ENCODE measurements at regions not wholly inside any gene's neighbourhood (a gene's known extent, or its start where the extent isn't known, plus 50 kb on each side); places are given as distances from the start of the nearest gene placed in this dataset.
A peak's percentile ranks its signal among the peaks of the same experiment; 100 is the strongest.

GRCh38 chr6:139639507-139639906 lies 265.1 kb upstream of the CITED2 start:
- 95% methylated on average over 5 of the region's 5 CpGs for WGBS

GRCh38 chr6:139638179-139638941 lies 263.9 kb upstream of the CITED2 start:
- WGBS = 79% methylated on average over 5 of the region's 5 CpGs
- H3K4me1 ChIP-seq = peaks cover 7% of the 10 kb centered on the region
- H3K36me3 ChIP-seq = no peaks in the 10 kb centered on the region

More at GRCh38 chr6:139639507-139639906, 265.1 kb upstream of the CITED2 start:
- Histone ChIP-seq H3K4me1 (peaks cover 7% of the 10 kb centered on the region), H3K36me3 (no peaks in the 10 kb centered on the region), H3K4me3 (no peak overlapping the region), H3K9me3 (no peaks in the 10 kb centered on the region), H3K27ac (no peak overlapping the region), H3K27me3 (no peaks in the 10 kb centered on the region)
- DNase-seq (ENCODE audit: low spot score in 2 of 2) = no peak
- TF ChIP-seq CTCF (IDR thresholded peaks at IDR 0.05) (no peak), POLR2AphosphoS5 (IDR thresholded peaks at IDR 0.05) (no peak), POLR2A (IDR thresholded peaks at IDR 0.05) (no peak), EP300 (IDR thresholded peaks at IDR 0.05) (no peak)

GRCh38 chr6:139637766-139638165 lies 263.3 kb upstream of the CITED2 start:
- no peaks in the 10 kb centered on the region for H3K36me3 ChIP-seq
- TF ChIP-seq POLR2AphosphoS5 (IDR thresholded peaks at IDR 0.05) (no peak), POLR2A (IDR thresholded peaks at IDR 0.05) (no peak), CTCF (IDR thresholded peaks at IDR 0.05) (no peak), EP300 (IDR thresholded peaks at IDR 0.05) (no peak)

More at GRCh38 chr6:139638179-139638941, 263.9 kb upstream of the CITED2 start:
- no peak for TF ChIP-seq POLR2AphosphoS5 (IDR thresholded peaks at IDR 0.05)
- no peak for TF ChIP-seq POLR2A (IDR thresholded peaks at IDR 0.05)
- no peak for TF ChIP-seq CTCF (IDR thresholded peaks at IDR 0.05)
- no peak for TF ChIP-seq EP300 (IDR thresholded peaks at IDR 0.05)
- no peak overlapping the region for H3K4me3 ChIP-seq
- no peak overlapping the region for H3K27ac ChIP-seq
- H3K9me3 ChIP-seq = no peaks in the 10 kb centered on the region
- DNase-seq (ENCODE audit: low spot score in 2 of 2) = no peak
- no peaks in the 10 kb centered on the region for H3K27me3 ChIP-seq

GRCh38 chr6:139636391-139636790 lies 261.9 kb upstream of the CITED2 start:
- H3K27ac ChIP-seq = no peak overlapping the region
- no peaks in the 10 kb centered on the region for H3K36me3 ChIP-seq
- no peaks in the 10 kb centered on the region for H3K27me3 ChIP-seq
- no peak overlapping the region for H3K4me3 ChIP-seq
- no peaks in the 10 kb centered on the region for H3K9me3 ChIP-seq
- WGBS = 86% methylated on average over 1 of the region's 1 CpG
- TF ChIP-seq POLR2AphosphoS5 (IDR thresholded peaks at IDR 0.05) = no peak
- no peak for TF ChIP-seq EP300 (IDR thresholded peaks at IDR 0.05)
- no peak for TF ChIP-seq POLR2A (IDR thresholded peaks at IDR 0.05)
- no peak for TF ChIP-seq CTCF (IDR thresholded peaks at IDR 0.05)
- H3K4me1 ChIP-seq = peaks cover 7% of the 10 kb centered on the region
- DNase-seq (ENCODE audit: low spot score in 2 of 2) = no peak

More at GRCh38 chr6:139637766-139638165, 263.3 kb upstream of the CITED2 start:
- H3K4me3 ChIP-seq = no peak overlapping the region
- no peaks in the 10 kb centered on the region for H3K27me3 ChIP-seq
- DNase-seq (ENCODE audit: low spot score in 2 of 2) = no peak
- no peaks in the 10 kb centered on the region for H3K9me3 ChIP-seq
- no peak overlapping the region for H3K27ac ChIP-seq
- H3K4me1 ChIP-seq = peaks cover 7% of the 10 kb centered on the region

- peaks cover 7% of the 10 kb centered on the region for H3K4me1 ChIP-seq
- no peaks in the 10 kb centered on the region for H3K36me3 ChIP-seq
- WGBS = 56% methylated on average over 5 of the region's 8 CpGs
- TF ChIP-seq POLR2A (IDR thresholded peaks at IDR 0.05) (no peak), CTCF (IDR thresholded peaks at IDR 0.05) (no peak), POLR2AphosphoS5 (IDR thresholded peaks at IDR 0.05) (no peak), EP300 (IDR thresholded peaks at IDR 0.05) (no peak)
- H3K27me3 ChIP-seq = no peaks in the 10 kb centered on the region
- H3K27ac ChIP-seq = peak overlapping the region; percentile 5
- no peak overlapping the region for H3K4me3 ChIP-seq
- no peaks in the 10 kb centered on the region for H3K9me3 ChIP-seq
- DNase-seq (ENCODE audit: low spot score in 2 of 2) = no peak
Measured at GRCh38 chr6:139635401-139636130, 261.1 kb upstream of the CITED2 start.
